ENCODE measurements at regions not wholly inside any gene's neighbourhood (a gene's known extent, or its start where the extent isn't known, plus 50 kb on each side); places are given as distances from the start of the nearest gene placed in this dataset.

- DNase-seq (ENCODE audit: low read depth): no peak
Observed at GRCh38 chr2:145992572-145992971, 1472.7 kb upstream of the ZEB2 start.

DNA sequence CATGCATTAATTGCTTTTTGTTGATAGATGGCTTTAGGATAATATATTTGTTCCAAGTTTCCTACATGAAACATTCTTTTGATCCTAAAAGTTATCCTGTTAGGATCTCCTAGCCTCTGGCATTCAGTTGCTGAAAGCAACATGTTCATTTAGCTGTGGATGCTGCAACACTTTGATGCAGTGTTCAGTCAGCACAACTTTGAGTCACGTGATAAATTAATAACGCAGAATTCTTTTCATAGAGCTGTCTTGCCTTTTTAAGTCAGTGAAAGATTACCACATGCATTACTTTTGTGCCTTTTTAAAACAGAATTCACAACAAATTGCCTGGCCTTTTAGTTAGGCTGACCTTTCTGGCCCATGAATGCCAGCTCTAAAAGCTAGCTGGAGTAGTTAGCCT lies 1467.9 kb upstream of the ZEB2 start:
- DNase-seq (ENCODE audit: low read depth): no peak

DNA sequence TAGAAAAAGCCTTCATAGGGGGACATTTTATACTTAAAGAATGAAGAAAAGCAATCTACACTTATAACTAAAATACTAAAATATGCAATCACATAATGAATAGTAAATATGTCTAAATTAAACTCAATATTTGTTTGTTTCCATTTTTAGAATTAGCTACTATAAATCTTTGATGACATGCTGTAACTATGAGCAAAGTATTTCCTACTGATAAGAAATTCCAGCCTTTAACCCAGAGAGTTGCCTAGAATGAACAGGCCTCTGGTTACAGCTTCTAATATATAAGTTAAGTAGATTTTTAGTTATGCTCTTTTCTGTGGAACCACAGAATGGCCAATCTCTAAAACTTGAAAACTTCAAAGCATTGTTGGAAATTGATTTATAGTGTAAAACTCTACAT lies 1465.6 kb upstream of the ZEB2 start:
- no peak for DNase-seq (ENCODE audit: low read depth)

DNA sequence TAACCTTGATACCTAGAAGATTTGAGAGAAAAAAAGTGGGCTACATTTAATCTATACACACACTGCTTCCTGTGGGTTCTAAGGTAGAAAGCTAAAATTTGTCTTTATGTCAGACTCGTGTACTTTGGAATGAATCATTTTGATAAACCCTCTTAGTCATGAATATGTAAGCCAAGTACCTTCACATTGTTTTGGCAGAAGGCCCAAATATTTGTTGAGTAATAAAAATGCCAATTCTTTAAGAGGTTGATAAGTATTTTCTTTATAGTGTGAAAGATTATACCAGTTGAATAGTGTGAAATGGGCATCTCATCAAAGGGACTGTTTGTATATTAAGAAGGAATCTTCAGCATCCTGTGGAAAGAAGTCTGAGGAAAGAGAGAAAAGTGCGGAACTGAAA lies 1464.7 kb upstream of the ZEB2 start:
- DNase-seq (ENCODE audit: low read depth): no peak

GRCh38 chr2:145980318-145980717 lies 1460.4 kb upstream of the ZEB2 start:
- DNase-seq (ENCODE audit: low read depth): no peak

GRCh38 chr2:145975406-145975805 lies 1455.5 kb upstream of the ZEB2 start:
- DNase-seq (ENCODE audit: low read depth): no peak

GRCh38 chr2:145961846-145962245 lies 1441.9 kb upstream of the ZEB2 start:
- DNase-seq (ENCODE audit: low read depth): no peak

GRCh38 chr2:145960479-145961163 lies 1440.7 kb upstream of the ZEB2 start:
- DNase-seq (ENCODE audit: low read depth): no peak

DNA sequence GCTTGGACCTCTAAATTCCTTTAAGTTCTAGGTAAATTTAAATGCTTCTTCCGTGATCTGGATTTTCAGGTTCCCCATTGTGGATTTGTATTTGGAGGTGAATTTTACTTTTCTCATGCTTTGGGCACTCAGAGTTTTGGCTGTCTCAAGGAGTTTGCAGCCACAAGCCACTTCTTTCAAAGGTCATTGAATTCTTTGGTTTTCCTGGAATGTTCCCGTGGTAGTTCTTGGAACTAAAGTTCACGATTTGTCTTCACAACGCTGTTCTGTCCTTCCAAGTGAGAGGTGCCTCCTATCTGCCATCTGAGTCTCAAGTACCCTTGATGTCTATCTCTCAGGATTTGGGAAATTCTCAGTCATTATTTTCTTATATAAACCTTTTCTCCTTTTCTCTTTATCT lies 1438.7 kb upstream of the ZEB2 start:
- no peak for DNase-seq (ENCODE audit: low read depth)

DNA sequence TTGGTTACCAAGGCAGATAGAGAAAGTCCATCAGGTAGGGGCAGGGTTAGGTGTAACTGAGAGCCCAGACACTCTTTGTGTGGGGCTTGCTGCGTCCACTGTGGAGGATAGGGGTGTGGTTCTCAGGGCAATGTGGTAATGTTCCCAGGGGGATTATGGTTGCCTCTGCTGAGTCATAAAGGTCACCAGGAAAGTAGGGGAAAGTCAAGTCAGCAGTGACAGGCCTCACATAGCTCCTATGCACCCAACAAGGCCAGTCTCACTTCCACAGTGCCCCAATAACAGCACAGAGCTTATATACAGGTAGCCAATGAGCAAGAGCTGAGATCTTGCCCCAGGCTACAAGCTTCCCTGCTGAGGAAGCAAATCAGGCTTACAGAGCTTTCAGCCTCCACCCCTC lies 1438.0 kb upstream of the ZEB2 start:
- DNase-seq (ENCODE audit: low read depth): no peak

- DNase-seq (ENCODE audit: low read depth): no peak
Observed at GRCh38 chr2:145939949-145940348, 1420.0 kb upstream of the ZEB2 start.

DNA sequence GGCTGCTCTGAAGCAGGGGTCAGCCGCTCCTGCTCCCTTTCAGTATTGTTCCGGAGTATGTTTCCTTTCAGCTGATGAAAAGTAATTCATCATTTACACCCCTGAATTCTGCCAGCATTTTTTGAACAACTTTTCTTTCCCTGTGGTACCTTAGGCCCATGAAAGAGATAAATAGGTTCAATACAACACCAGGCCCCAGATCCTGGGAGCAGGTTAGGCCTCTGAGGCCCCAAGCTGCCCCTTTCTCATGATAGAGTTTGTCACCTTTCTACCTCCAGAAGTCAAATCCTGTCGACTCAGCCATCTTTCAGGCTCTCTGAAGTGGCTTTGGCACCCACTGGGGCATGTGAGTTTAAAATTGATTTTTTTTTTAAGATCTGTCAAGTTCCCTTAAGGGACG lies 1415.1 kb upstream of the ZEB2 start:
- DNase-seq (ENCODE audit: low read depth): no peak

- DNase-seq (ENCODE audit: low read depth): no peak
Observed at GRCh38 chr2:145931781-145932395, 1412.0 kb upstream of the ZEB2 start.

- no peak for DNase-seq (ENCODE audit: low read depth)
Observed at GRCh38 chr2:145930318-145930717, 1410.4 kb upstream of the ZEB2 start.

DNA sequence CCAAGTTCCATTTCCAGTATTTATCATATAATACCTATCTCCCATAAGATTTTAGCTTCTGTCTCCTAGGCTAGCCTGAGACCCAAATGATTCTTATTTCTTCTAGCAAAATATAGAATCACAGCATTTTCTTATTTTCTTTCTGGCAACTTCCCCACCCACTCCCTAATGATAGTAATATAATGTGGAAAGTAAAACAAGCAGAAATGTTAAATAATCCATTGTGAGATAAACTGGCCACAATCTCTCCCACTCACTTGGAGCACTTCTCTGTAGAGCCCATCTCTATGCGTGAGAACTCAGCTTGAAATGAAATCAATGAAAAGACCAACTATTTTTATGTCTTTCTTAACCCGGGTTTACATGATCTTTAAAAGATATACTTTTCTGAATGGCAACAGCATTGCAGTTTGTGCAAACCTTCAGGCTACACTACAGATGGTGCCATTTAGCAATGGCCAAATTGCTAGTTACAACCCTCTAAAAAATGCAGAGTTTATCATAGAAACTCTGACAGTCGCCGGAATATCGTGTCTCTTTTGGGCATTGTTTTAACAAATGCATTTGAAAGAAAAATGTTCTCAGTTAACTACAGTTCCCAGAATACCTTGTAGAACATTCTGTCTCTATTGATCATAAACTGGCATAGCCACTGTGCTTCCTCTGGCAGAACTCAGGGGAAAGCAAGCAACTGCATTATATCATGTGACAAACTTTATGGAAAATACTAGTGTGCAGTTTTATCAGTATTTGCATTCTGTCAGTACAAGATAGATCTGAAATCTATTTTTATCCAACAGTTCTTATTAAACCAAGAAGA lies 1407.4 kb upstream of the ZEB2 start:
- DNase-seq (ENCODE audit: low read depth): no peak

DNA sequence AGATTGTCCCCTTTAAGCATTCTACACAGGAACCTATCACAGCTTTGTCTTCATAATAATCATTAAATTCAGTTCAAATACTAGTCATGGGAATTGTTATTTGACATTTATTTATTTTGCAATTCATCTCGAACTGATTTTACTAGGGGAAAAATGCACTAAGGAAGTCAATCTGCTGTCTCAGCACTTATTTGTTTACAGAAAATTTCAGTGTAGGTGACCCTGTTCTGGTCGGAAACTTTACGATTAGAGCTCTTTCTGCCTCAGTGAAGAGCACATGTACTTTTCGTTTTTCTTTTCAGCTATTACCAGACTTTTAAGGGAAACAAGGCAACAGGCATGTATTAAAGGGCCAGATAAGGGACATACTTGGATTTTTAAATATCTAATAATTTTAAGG lies 1405.7 kb upstream of the ZEB2 start:
- DNase-seq (ENCODE audit: low read depth): no peak

- DNase-seq (ENCODE audit: low read depth): no peak
Observed at GRCh38 chr2:145919477-145919876, 1399.6 kb upstream of the ZEB2 start.

DNA sequence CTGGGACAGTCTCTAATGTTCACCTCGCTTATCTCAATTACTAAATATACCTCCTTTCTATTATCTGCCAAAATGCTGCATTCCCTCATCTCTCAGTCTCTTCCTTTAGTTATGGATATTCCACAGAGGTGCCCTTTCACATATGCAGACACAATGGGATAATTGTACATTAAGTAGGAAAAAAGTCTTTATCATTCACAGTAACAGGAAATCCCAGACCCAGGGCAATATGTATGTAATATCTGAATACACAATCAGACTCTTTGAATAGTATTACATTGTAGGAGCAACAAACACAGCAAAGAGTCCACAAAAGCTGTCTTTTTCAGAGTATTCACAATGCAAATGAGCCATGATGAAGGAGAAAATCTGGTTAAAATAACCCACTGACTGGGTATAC lies 1399.0 kb upstream of the ZEB2 start:
- no peak for DNase-seq (ENCODE audit: low read depth)

DNA sequence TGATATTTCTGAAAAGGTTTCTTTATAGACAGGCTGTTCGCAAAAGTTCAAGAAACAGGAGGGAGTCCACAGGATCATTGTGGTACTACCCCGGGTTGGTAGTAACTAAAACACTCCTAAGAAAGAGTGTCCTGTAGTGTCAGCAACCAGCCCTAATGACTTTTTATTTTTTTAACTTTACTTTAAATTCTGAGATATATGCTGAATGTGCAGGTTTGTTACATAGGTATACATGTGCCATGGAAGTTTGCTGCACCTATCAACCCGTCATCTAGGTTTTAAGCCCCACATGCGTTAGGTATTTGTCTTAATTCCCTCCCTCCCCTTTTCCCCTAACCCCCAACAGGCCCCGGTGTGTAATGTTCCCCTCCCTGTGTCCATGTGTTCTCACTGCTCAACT lies 1396.9 kb upstream of the ZEB2 start:
- no peak for DNase-seq (ENCODE audit: low read depth)

DNA sequence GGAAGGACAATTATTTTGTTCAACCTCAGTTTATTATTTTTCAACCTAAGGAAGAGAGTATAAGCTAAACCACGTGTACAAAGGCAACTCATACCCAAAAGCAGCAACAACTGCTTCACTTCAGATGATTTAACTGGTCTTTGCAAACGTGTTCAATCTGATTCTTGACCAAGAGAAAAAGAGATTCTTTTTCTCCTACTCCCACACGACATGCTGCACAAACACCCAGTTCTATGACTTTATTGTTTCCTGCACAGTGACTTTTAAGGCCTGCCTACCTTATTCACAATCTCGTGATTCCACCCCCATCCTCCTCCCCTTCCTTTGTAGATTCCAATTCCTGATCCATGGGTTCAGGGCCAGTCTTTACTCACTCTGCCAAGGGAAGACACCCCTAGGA lies 1394.8 kb upstream of the ZEB2 start:
- no peak for DNase-seq (ENCODE audit: low read depth)

DNA sequence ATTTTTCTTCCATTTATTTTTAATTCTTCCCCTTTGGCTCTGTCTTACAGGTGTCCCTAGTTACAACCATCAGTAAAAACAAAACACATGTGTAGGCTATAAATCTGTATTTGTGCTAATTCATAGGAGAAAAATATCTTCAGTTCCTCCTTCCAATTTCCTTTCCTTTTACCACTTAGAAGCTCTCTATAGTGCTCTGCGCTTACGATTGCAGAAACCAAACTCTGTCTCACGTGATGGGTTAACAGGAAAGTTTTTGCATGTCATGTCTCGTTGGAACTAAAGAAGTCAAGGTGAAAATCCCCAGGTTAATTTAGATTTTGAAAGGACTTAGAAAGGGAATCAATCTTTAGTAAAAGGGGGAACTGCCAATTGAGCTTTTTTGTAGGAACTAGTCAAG lies 1390.5 kb upstream of the ZEB2 start:
- no peak for DNase-seq (ENCODE audit: low read depth)

DNA sequence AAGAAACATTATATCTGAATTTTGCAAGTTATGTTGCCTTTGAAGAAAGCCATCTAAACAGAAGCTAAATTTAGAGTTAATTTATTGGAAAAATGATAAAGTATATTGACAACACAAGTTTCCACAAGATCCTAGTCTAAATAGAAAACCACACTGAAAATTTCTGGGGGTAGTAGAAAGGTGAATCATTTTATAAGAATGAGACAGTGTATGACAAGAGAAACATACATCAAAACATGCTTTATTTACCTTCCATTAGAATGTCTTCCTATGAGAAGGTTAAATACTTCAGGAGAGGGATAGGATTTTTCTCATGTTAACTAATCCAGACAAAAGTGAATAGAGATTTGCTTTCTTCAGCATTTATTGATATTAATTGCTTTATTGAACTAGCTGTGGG lies 1389.8 kb upstream of the ZEB2 start:
- no peak for DNase-seq (ENCODE audit: low read depth)

GRCh38 chr2:145909175-145909755 lies 1389.3 kb upstream of the ZEB2 start:
- DNase-seq (ENCODE audit: low read depth): no peak

All from stimulated activated CD8-positive, alpha-beta memory T cell treated with anti-CD3 and anti-CD28 coated beads, Interleukin-4, amount 100 ng/mL, for 24 hours (primary cell).